DOHH2 (cell line): ENCODE measurements at regions not wholly inside any gene's neighbourhood (a gene's known extent, or its start where the extent isn't known, plus 50 kb on each side); places are given as distances from the start of the nearest gene placed in this dataset.

Experiments used
- EZH2phosphoT487 ChIP-seq: fragments of 200-600 bp; sonication (generic); IDR thresholded peaks from 2 replicates; pipeline ENCODE4 v1.6.1; 2017; ENCODE audit warnings: borderline replicate concordance, mild to moderate bottlenecking, antibody characterized with exemption, low read length, moderate library complexity, mixed read lengths
- TF ChIP-seq, protein P1 (sequence below): fragments of 200-600 bp; sonication (generic); IDR thresholded peaks from one replicate; pipeline ENCODE4 v1.5.1; 2014; ENCODE audit warnings: antibody characterized with exemption, mild to moderate bottlenecking, low read depth, low read length; ENCODE audit not compliant: poor library complexity, severe bottlenecking

DNA sequence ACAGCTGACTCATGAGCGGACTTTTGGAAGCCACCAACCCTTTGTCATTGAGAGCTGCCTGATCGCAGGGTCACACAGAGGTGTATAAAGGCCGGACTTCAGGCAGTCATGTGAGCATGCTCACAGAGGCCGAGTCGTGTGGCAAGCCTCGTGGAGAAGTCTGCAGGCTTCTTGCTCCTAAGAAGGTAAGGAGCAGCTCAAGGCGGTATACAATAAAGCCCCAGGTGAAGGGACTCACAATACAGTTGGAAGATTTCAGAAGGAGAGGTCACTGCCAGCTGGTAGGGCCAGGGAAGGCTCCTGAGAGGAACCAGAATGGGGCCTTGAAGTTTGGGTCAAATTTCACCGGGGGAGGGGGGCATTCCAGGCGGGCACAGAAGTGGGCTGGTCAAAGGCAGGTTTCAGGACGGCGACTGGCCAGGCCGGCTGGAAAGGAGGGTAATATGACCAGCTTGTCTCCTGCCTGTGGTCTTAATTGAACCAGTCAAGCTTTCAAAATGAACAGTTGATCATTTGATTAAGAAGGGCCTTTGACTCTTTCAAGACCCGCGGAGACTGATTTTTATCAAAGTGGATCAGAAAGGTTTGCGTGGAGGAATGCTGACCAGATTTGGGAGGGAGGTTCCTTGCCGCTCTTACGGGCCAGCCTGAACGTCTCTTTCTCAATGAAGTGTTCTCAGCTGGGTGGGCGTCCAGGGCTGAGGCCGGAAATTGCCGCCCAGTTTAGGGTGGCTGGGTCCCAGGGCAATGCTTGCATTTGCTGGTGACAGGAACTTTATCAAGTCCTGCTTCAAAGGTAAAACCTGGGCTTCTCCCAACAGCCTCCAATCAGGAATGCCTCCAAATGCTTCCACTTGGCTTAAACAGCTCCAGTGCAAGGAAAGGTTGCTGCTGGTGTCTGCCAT lies 178.6 kb downstream of the EMX2 start:
- TF ChIP-seq, protein P1, sequence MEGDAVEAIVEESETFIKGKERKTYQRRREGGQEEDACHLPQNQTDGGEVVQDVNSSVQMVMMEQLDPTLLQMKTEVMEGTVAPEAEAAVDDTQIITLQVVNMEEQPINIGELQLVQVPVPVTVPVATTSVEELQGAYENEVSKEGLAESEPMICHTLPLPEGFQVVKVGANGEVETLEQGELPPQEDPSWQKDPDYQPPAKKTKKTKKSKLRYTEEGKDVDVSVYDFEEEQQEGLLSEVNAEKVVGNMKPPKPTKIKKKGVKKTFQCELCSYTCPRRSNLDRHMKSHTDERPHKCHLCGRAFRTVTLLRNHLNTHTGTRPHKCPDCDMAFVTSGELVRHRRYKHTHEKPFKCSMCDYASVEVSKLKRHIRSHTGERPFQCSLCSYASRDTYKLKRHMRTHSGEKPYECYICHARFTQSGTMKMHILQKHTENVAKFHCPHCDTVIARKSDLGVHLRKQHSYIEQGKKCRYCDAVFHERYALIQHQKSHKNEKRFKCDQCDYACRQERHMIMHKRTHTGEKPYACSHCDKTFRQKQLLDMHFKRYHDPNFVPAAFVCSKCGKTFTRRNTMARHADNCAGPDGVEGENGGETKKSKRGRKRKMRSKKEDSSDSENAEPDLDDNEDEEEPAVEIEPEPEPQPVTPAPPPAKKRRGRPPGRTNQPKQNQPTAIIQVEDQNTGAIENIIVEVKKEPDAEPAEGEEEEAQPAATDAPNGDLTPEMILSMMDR, result no peak
- no peak for TF ChIP-seq EZH2phosphoT487
